ENCODE measurements at regions not wholly inside any gene's neighbourhood (a gene's known extent, or its start where the extent isn't known, plus 50 kb on each side); places are given as distances from the start of the nearest gene placed in this dataset.

- no peak overlapping the region for H3K27ac ChIP-seq (ENCODE audit: insufficient read depth, low read depth, low read length)
- TF ChIP-seq MYC (IDR thresholded peaks at IDR 0.05; ENCODE audit: low read depth, low read length) (no peak), POLR2AphosphoS5 (IDR thresholded peaks at IDR 0.05; ENCODE audit: insufficient read depth, low read depth, low read length) (no peak), MAX (IDR thresholded peaks at IDR 0.05; ENCODE audit: insufficient read depth, insufficient read length) (no peak), FOS (IDR thresholded peaks at IDR 0.05; ENCODE audit: borderline replicate concordance, insufficient read depth, low read length) (no peak), GATA2 (IDR thresholded peaks at IDR 0.05; ENCODE audit: insufficient read depth, insufficient read length, low read depth, low read length) (no peak), JUN (IDR thresholded peaks at IDR 0.05; ENCODE audit: borderline replicate concordance, insufficient read depth, insufficient read length, low read depth) (no peak), POLR2A (IDR thresholded peaks at IDR 0.05; ENCODE audit: low read depth, low read length) (no peak), EZH2 (IDR thresholded peaks at IDR 0.05; ENCODE audit: borderline replicate concordance, low read depth, low read length, severe bottlenecking) (no peak)
- TF ChIP-seq, protein P1, sequence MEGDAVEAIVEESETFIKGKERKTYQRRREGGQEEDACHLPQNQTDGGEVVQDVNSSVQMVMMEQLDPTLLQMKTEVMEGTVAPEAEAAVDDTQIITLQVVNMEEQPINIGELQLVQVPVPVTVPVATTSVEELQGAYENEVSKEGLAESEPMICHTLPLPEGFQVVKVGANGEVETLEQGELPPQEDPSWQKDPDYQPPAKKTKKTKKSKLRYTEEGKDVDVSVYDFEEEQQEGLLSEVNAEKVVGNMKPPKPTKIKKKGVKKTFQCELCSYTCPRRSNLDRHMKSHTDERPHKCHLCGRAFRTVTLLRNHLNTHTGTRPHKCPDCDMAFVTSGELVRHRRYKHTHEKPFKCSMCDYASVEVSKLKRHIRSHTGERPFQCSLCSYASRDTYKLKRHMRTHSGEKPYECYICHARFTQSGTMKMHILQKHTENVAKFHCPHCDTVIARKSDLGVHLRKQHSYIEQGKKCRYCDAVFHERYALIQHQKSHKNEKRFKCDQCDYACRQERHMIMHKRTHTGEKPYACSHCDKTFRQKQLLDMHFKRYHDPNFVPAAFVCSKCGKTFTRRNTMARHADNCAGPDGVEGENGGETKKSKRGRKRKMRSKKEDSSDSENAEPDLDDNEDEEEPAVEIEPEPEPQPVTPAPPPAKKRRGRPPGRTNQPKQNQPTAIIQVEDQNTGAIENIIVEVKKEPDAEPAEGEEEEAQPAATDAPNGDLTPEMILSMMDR (IDR thresholded peaks at IDR 0.05; ENCODE audit: extremely low read depth in 1 of 2, insufficient read depth in 1 of 2, low read depth in 1 of 2, low read length in 2 of 2): no peak
- H3K9ac ChIP-seq (replicated peaks; ENCODE audit: extremely low read depth, insufficient read depth, low read length): no peak overlapping the region
- H4K20me1 ChIP-seq (replicated peaks; ENCODE audit: control insufficient read depth, extremely low read depth, insufficient read depth, low read length): no peaks in the 10 kb centered on the region
- no peak overlapping the region for H3K4me2 ChIP-seq (ENCODE audit: insufficient read depth, low read length)
- no peaks in the 10 kb centered on the region for H3K9me1 ChIP-seq (replicated peaks; ENCODE audit: control insufficient read depth, extremely low read depth, insufficient read depth, low read length)
- intact Hi-C loops (cut with micrococcal nuclease) (no loop called here), dilution Hi-C loops (cut with MboI; ENCODE audit: extremely low pct_ligation_motif_present, low sequenced_read_pairs) (no loop called here)
- no peaks in the 10 kb centered on the region for H3K9me3 ChIP-seq (replicated peaks; ENCODE audit: control insufficient read depth, insufficient read depth, low read length)
- DNase-seq (ENCODE audit: low read depth, low spot score): no peak
- no peaks in the 10 kb centered on the region for H3K79me2 ChIP-seq (ENCODE audit: control insufficient read depth, insufficient read depth, low read length)
- no peaks in the 10 kb centered on the region for H3K27me3 ChIP-seq (ENCODE audit: control insufficient read depth in 2 of 2, insufficient read depth in 2 of 2, low read length in 2 of 2)
- no peaks in the 10 kb centered on the region for H3K36me3 ChIP-seq (ENCODE audit: control insufficient read depth in 2 of 2, extremely low read depth in 1 of 2, insufficient read depth in 2 of 2, low read length in 2 of 2)
- no peak overlapping the region for H2AFZ ChIP-seq (ENCODE audit: low read depth, low read length)
- BruUV-seq (replicated peaks): no TSS peak
- no peaks in the 10 kb centered on the region for H3K4me1 ChIP-seq (ENCODE audit: control insufficient read depth, extremely low read depth, insufficient read depth, low read length)
- no peak overlapping the region for H3K4me3 ChIP-seq (replicated peaks in 1 of 3; ENCODE audit: insufficient read depth in 1 of 3, low read depth in 1 of 3, low read length in 3 of 3)
- no peak for FAIRE-seq
- ChIA-PET POLR2A (no interaction called here), CTCF (no interaction called here)
These were observed 419.4 kb downstream of the CENPC start for GRCh38 chr4:67125636-67126514.

Measured in endothelial cell of umbilical vein (primary cell).